SK-N-SH treated with all-trans-retinoic acid at 6 μM for 48 hours (cell line): ENCODE measurements at regions not wholly inside any gene's neighbourhood (a gene's known extent, or its start where the extent isn't known, plus 50 kb on each side); places are given as distances from the start of the nearest gene placed in this dataset.

Experiments used
- ATAC-seq: fragments of 200-7000 bp; cut with Tn5 transposase; 3 replicates; pipeline ENCODE4 v1.9.1; 2020; ENCODE audit warnings: mild to moderate bottlenecking, moderate library complexity
- ARNTL ChIP-seq: fragments of 450-650 bp; formaldehyde crosslinking; IDR thresholded peaks from 2 replicates; pipeline ENCODE4 v1.5.0; 2020; ENCODE audit warnings: low read depth, mild to moderate bottlenecking, moderate library complexity, borderline replicate concordance
- BACH2 ChIP-seq: fragments of 250-450 bp; sonication (Bioruptor Pico); IDR thresholded peaks from 2 replicates; pipeline ENCODE4 v1.9.0; 2021; ENCODE audit warnings: mild to moderate bottlenecking, borderline replicate concordance
- CSDC2 ChIP-seq: fragments of 250-450 bp; sonication (Bioruptor Pico); IDR thresholded peaks from 2 replicates; pipeline ENCODE4 v1.5.0; 2020; ENCODE audit warnings: mild to moderate bottlenecking, moderate library complexity
- ESRRG ChIP-seq: fragments of 250-450 bp; sonication (Bioruptor Pico); IDR thresholded peaks from 2 replicates; pipeline ENCODE4 v1.6.1; 2021; ENCODE audit warnings: mild to moderate bottlenecking
- GLIS3 ChIP-seq: fragments of 250-450 bp; sonication (Bioruptor Pico); IDR thresholded peaks from 2 replicates; pipeline ENCODE4 v1.5.0; 2020; ENCODE audit warnings: mild to moderate bottlenecking, moderate library complexity
- ISL1 ChIP-seq: fragments of 250-450 bp; sonication (Bioruptor Pico); IDR thresholded peaks from 2 replicates; pipeline ENCODE4 v2.1.2; 2022; ENCODE audit warnings: mild to moderate bottlenecking, moderate library complexity
- OSR1 ChIP-seq: fragments of 250-450 bp; sonication (Bioruptor Pico); IDR thresholded peaks from 2 replicates; pipeline ENCODE4 v1.8.0; 2022; ENCODE audit warnings: moderate library complexity, mild to moderate bottlenecking, inconsistent platforms
- POU6F1 ChIP-seq: fragments of 250-450 bp; sonication (Bioruptor Pico); IDR thresholded peaks from 2 replicates; pipeline ENCODE4 v1.8.0; 2021; ENCODE audit warnings: low read depth, mild to moderate bottlenecking, moderate library complexity, borderline replicate concordance
- PPARA ChIP-seq: fragments of 250-450 bp; sonication (Bioruptor Pico); IDR thresholded peaks from 2 replicates; pipeline ENCODE4 v1.5.0; 2020; ENCODE audit warnings: mild to moderate bottlenecking, borderline replicate concordance
- RARB ChIP-seq: fragments of 250-450 bp; sonication (Bioruptor Pico); IDR thresholded peaks from 2 replicates; pipeline ENCODE4 v1.8.0; 2021; ENCODE audit warnings: mild to moderate bottlenecking, moderate library complexity
- SNAI2 ChIP-seq: fragments of 250-450 bp; sonication (Bioruptor Pico); IDR thresholded peaks from 2 replicates; pipeline ENCODE4 v1.5.0; 2020; ENCODE audit warnings: mild to moderate bottlenecking, moderate library complexity
- TCF4 ChIP-seq: fragments of 250-450 bp; sonication (Bioruptor Pico); IDR thresholded peaks from 2 replicates; pipeline ENCODE4 v1.8.0; 2021; ENCODE audit warnings: mild to moderate bottlenecking, moderate library complexity, borderline replicate concordance
- TSHZ2 ChIP-seq: fragments of 250-450 bp; sonication (Bioruptor Pico); IDR thresholded peaks from 2 replicates; pipeline ENCODE4 v1.5.0; 2020; ENCODE audit warnings: mild to moderate bottlenecking, moderate library complexity
- ZC3H10 ChIP-seq: fragments of 250-450 bp; sonication (Bioruptor Pico); IDR thresholded peaks from 2 replicates; pipeline ENCODE4 v1.5.1; 2021; ENCODE audit warnings: mild to moderate bottlenecking, moderate library complexity
- ZFP30 ChIP-seq: fragments of 450-650 bp; formaldehyde crosslinking; IDR thresholded peaks from 2 replicates; pipeline ENCODE4 v1.5.0; 2022; ENCODE audit warnings: mild to moderate bottlenecking, moderate library complexity
- ZNF565 ChIP-seq: fragments of 450-650 bp; formaldehyde crosslinking; conservative IDR thresholded peaks from 2 replicates; pipeline ENCODE4 v1.5.0; 2020; ENCODE audit warnings: low read depth, mild to moderate bottlenecking, moderate library complexity
- ZNF70 ChIP-seq: fragments of 450-650 bp; formaldehyde crosslinking; IDR thresholded peaks from 2 replicates; pipeline ENCODE4 v1.5.0; 2020; ENCODE audit warnings: mild to moderate bottlenecking, moderate library complexity
- ZNF8 ChIP-seq: fragments of 450-650 bp; formaldehyde crosslinking; IDR thresholded peaks from 2 replicates; pipeline ENCODE4 v1.5.0; 2020; ENCODE audit warnings: mild to moderate bottlenecking, moderate library complexity
- TF ChIP-seq, protein P1 (sequence below): fragments of 250-450 bp; sonication (Bioruptor Pico); IDR thresholded peaks from 2 replicates; pipeline ENCODE4 v1.5.1; 2021; ENCODE audit warnings: mild to moderate bottlenecking, moderate library complexity
- TF ChIP-seq, protein P2 (sequence below): fragments of 250-450 bp; sonication (Bioruptor Pico); IDR thresholded peaks from 2 replicates; pipeline ENCODE4 v1.8.0; 2020; ENCODE audit warnings: mild to moderate bottlenecking, moderate library complexity, borderline replicate concordance
- TF ChIP-seq, protein P3 (sequence below): fragments of 250-450 bp; sonication (Bioruptor Pico); IDR thresholded peaks from 2 replicates; pipeline ENCODE4 v1.5.1; 2020; ENCODE audit warnings: low read depth, mild to moderate bottlenecking, moderate library complexity

DNA sequence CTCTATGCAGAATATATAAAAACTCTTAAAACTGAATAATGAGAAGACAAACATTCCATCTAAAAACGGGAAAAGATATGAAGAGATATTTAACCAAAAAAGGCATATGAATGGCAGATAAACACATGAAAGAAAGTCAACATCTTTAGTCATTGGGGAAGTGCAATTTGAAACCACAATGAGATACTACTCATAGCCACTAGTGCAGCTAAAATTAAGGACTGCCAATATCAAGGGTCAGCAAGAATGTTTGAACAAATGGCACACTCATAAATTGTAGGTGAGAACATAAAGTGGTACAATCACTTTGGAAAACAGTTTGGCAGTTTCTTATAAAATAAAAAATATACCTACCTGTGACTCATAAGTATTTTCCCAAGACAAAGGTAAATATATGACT, 534.9 kb upstream of the DIPK2B start (continued):
- TF ChIP-seq POU6F1 (CRISPR knock-in tag) (no peak), PPARA (no peak), GLIS3 (CRISPR knock-in tag) (no peak)
- TF ChIP-seq, protein P1, sequence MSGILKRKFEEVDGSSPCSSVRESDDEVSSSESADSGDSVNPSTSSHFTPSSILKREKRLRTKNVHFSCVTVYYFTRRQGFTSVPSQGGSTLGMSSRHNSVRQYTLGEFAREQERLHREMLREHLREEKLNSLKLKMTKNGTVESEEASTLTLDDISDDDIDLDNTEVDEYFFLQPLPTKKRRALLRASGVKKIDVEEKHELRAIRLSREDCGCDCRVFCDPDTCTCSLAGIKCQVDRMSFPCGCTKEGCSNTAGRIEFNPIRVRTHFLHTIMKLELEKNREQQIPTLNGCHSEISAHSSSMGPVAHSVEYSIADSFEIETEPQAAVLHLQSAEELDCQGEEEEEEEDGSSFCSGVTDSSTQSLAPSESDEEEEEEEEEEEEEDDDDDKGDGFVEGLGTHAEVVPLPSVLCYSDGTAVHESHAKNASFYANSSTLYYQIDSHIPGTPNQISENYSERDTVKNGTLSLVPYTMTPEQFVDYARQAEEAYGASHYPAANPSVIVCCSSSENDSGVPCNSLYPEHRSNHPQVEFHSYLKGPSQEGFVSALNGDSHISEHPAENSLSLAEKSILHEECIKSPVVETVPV (CRISPR knock-in tag) = no peak

DNA sequence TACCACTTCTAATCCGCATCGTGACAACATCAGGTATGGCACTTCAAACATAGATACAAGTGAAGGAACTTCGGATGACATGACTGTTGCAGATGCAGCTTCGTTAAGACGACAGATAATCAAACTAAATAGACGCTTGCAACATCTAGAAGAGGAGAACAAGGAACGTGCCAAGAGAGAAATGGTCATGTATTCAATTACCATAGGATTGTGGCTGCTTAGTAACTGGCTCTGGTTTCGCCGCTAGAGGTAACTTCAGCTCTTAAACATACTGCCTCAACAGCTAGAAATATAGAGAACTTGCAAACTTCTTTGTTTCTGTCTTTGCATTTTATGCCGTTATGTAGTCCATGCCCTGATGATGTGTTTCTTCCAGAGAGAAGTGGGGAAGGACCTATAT, 530.8 kb upstream of the DIPK2B start:
- TF ChIP-seq POU6F1 (CRISPR knock-in tag) (no peak), ZFP30 (no peak), CSDC2 (CRISPR knock-in tag) (no peak), ISL1 (CRISPR knock-in tag) (no peak), TCF4 (CRISPR knock-in tag) (no peak), ZC3H10 (no peak), ARNTL (CRISPR knock-in tag) (no peak), ZNF70 (CRISPR knock-in tag) (no peak), RARB (CRISPR knock-in tag) (no peak), GLIS3 (CRISPR knock-in tag) (no peak), ZNF565 (CRISPR knock-in tag) (no peak), BACH2 (no peak), TSHZ2 (CRISPR knock-in tag) (no peak), SNAI2 (CRISPR knock-in tag) (no peak), ZNF8 (CRISPR knock-in tag) (no peak), OSR1 (CRISPR knock-in tag) (no peak), ESRRG (no peak)
- TF ChIP-seq, protein P2, sequence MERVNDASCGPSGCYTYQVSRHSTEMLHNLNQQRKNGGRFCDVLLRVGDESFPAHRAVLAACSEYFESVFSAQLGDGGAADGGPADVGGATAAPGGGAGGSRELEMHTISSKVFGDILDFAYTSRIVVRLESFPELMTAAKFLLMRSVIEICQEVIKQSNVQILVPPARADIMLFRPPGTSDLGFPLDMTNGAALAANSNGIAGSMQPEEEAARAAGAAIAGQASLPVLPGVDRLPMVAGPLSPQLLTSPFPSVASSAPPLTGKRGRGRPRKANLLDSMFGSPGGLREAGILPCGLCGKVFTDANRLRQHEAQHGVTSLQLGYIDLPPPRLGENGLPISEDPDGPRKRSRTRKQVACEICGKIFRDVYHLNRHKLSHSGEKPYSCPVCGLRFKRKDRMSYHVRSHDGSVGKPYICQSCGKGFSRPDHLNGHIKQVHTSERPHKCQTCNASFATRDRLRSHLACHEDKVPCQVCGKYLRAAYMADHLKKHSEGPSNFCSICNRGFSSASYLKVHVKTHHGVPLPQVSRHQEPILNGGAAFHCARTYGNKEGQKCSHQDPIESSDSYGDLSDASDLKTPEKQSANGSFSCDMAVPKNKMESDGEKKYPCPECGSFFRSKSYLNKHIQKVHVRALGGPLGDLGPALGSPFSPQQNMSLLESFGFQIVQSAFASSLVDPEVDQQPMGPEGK (CRISPR knock-in tag) = no peak
- TF ChIP-seq, protein P3, sequence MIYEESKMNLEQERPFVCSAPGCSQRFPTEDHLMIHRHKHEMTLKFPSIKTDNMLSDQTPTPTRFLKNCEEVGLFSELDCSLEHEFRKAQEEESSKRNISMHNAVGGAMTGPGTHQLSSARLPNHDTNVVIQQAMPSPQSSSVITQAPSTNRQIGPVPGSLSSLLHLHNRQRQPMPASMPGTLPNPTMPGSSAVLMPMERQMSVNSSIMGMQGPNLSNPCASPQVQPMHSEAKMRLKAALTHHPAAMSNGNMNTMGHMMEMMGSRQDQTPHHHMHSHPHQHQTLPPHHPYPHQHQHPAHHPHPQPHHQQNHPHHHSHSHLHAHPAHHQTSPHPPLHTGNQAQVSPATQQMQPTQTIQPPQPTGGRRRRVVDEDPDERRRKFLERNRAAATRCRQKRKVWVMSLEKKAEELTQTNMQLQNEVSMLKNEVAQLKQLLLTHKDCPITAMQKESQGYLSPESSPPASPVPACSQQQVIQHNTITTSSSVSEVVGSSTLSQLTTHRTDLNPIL = no peak
- TF ChIP-seq, protein P1 (CRISPR knock-in tag) = no peak
- ATAC-seq = peak; percentile 86
